Type B pancreatic cell (in vitro differentiated cells): ENCODE measurements at regions not wholly inside any gene's neighbourhood (a gene's known extent, or its start where the extent isn't known, plus 50 kb on each side); places are given as distances from the start of the nearest gene placed in this dataset.

Source experiments
- DNase-seq: peaks from one replicate; pipeline ENCODE4 v3.0.0; 2021; ENCODE audit warnings: mixed read lengths; ENCODE audit not compliant: unreplicated experiment; ENCODE audit errors: extremely low spot score
- H3K27ac Mint-ChIP-seq: 2 replicates; pipeline ENCODE4 v1.8.0; 2021; ENCODE audit warnings: mild to moderate bottlenecking, mixed read lengths
- H3K27me3 Mint-ChIP-seq: 2 replicates; pipeline ENCODE4 v1.8.0; 2021; ENCODE audit warnings: mixed read lengths
- H3K36me3 Mint-ChIP-seq: 2 replicates; pipeline ENCODE4 v1.8.0; 2021; ENCODE audit warnings: mixed read lengths
- H3K4me1 Mint-ChIP-seq: one replicate; pipeline ENCODE4 v1.8.0; 2021; ENCODE audit warnings: mixed read lengths; ENCODE audit not compliant: unreplicated experiment
- H3K4me3 Mint-ChIP-seq: 2 replicates; pipeline ENCODE4 v1.8.0; 2021; ENCODE audit warnings: mild to moderate bottlenecking, mixed read lengths
- H3K9me3 Mint-ChIP-seq: 2 replicates; pipeline ENCODE4 v1.8.0; 2021; ENCODE audit warnings: mixed read lengths
- TF ChIP-seq, protein P1 (sequence below): fragments of 200-600 bp; sonication (generic); conservative IDR thresholded peaks from 2 replicates; pipeline ENCODE4 v1.5.0; 2021; ENCODE audit warnings: antibody characterized with exemption, mild to moderate bottlenecking

DNA sequence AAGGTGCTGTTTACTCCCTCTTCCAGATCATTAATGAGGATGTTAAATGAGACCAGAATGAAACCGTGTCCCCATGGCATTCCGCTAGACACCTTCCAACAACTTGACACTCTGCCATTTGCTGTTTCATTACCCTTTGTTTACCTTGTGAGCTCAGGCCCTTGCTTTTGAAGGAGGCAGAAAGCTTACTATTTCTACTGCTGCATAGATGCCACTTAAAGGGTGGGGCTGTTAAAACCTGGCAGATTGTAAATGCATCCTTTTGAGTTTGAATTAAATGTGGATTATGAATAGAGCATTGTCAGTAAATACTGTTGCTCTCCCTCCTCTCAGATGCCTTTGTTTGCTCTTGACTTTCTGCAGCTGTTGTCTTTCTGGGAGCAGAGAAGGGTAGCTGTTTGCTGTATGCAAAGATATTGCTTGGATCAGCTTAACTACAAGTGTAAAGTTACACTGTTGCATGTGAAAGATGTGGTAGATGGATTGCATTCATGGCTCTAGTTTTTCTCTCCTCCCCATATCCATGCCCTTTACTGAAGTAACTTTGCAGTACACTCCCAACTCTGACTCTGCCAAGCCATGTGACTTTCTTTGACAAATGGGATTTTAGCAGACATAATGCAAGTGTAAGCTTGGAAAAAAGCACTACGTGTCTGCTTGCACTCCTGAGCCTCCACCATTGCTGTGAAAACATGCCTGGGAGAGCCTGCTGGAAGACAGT, 75.0 kb upstream of the DHX15 start:
- Mint-ChIP-seq H3K27ac (no peak overlapping the region), H3K9me3 (no peaks in the 10 kb centered on the region), H3K4me3 (no peak overlapping the region), H3K27me3 (no peaks in the 10 kb centered on the region), H3K36me3 (no peaks in the 10 kb centered on the region), H3K4me1 (peaks cover 28% of the 10 kb centered on the region)
- TF ChIP-seq, protein P1, sequence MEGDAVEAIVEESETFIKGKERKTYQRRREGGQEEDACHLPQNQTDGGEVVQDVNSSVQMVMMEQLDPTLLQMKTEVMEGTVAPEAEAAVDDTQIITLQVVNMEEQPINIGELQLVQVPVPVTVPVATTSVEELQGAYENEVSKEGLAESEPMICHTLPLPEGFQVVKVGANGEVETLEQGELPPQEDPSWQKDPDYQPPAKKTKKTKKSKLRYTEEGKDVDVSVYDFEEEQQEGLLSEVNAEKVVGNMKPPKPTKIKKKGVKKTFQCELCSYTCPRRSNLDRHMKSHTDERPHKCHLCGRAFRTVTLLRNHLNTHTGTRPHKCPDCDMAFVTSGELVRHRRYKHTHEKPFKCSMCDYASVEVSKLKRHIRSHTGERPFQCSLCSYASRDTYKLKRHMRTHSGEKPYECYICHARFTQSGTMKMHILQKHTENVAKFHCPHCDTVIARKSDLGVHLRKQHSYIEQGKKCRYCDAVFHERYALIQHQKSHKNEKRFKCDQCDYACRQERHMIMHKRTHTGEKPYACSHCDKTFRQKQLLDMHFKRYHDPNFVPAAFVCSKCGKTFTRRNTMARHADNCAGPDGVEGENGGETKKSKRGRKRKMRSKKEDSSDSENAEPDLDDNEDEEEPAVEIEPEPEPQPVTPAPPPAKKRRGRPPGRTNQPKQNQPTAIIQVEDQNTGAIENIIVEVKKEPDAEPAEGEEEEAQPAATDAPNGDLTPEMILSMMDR, result no peak
- no peak for DNase-seq

DNA sequence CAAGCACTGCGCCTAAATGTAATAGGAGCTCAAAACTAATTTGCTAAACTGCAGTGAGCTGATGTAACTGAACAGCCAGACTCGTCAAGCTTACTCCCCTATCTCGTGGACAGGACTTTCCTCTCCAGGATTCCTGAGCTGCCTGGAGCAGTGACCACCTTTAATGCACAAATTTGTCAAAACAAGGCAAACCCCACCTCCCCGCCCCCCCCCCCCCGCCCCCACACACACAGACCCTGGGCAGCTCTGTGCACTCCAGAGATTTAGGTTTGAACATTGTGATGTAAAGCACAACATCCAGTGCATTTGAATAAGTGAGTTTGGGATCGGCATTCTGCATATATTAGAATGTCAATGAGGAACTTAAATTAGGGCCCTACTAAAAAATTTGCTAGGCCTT, 77.7 kb upstream of the DHX15 start:
- TF ChIP-seq, protein P1, result no peak
- H3K36me3 Mint-ChIP-seq, result no peaks in the 10 kb centered on the region
- H3K27ac Mint-ChIP-seq, result no peak overlapping the region
- no peaks in the 10 kb centered on the region for H3K9me3 Mint-ChIP-seq
- H3K4me1 Mint-ChIP-seq, result peaks cover 24% of the 10 kb centered on the region
- no peak for DNase-seq
- H3K27me3 Mint-ChIP-seq, result peaks cover 5% of the 10 kb centered on the region
- no peak overlapping the region for H3K4me3 Mint-ChIP-seq

DNA sequence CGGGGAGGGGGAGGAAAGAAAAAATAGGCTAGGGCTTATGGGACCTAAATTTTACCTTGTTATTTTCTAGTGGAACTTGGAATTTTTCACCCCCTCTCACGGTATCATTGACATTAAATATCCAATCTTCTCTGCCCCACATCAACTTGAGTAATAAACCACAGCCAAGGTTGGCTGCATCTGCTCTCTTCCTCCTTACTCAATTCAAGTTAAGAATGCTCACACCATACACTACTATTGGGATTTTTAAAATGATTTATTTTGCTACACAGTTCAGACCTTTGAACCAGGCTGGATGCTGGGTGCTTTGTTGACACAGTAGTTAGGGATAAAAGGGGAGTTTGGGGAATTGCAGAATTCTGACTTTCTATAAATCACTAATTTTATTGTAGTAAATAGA, 78.2 kb upstream of the DHX15 start:
- H3K4me3 Mint-ChIP-seq, result no peak overlapping the region
- H3K9me3 Mint-ChIP-seq, result no peaks in the 10 kb centered on the region
- DNase-seq, result no peak
- H3K27ac Mint-ChIP-seq, result no peak overlapping the region
- TF ChIP-seq, protein P1, result no peak
- peaks cover 5% of the 10 kb centered on the region for H3K27me3 Mint-ChIP-seq
- no peaks in the 10 kb centered on the region for H3K36me3 Mint-ChIP-seq
- peaks cover 24% of the 10 kb centered on the region for H3K4me1 Mint-ChIP-seq

DNA sequence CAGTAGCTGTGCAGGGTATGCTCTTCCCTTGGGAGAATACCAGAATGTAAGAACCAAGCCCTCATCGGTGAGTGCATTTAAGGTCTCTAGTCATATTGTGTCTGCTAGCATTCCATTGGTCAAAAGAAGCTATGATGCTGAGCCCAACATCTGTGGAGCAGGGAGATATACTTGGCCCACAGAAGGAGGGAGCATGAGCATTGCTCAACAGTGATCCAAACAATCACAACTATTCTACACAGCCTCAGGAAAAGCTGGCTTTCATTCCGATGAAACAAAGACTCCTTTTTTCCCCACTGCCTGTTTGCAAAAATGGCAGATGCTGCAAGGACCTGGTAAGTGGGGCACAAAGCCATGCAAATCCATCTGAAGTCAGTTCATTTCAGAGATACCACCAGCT, 80.6 kb upstream of the DHX15 start:
- H3K4me3 Mint-ChIP-seq, result no peak overlapping the region
- DNase-seq, result no peak
- H3K9me3 Mint-ChIP-seq, result no peaks in the 10 kb centered on the region
- H3K27ac Mint-ChIP-seq, result no peak overlapping the region
- peaks cover 5% of the 10 kb centered on the region for H3K27me3 Mint-ChIP-seq
- no peaks in the 10 kb centered on the region for H3K36me3 Mint-ChIP-seq
- H3K4me1 Mint-ChIP-seq, result peaks cover 15% of the 10 kb centered on the region
- TF ChIP-seq, protein P1, result no peak

DNA sequence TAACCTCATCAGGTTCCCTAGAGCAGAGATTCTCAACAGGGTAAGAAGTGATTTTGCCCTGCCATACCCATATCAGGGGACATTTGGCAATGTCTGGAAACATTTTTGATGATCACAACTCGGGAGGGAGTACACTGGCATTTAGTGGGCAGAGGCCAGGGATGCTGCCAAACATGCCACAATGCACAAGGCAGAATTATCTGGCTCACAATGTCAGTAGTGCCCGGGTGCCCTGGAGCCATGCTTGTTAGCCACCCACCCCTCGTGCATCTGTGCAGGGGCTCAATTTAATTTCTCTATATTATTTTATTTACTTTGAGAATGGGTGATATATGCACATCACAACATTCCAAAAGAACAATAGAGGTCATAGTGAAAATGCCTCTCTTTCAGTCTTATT, 82.0 kb upstream of the DHX15 start:
- Mint-ChIP-seq H3K27ac (no peak overlapping the region), H3K27me3 (peaks cover 5% of the 10 kb centered on the region), H3K4me3 (no peak overlapping the region), H3K4me1 (peaks cover 15% of the 10 kb centered on the region), H3K9me3 (no peaks in the 10 kb centered on the region), H3K36me3 (no peaks in the 10 kb centered on the region)
- TF ChIP-seq, protein P1, result no peak
- DNase-seq, result no peak
